ENCODE measurements at regions not wholly inside any gene's neighbourhood (a gene's known extent, or its start where the extent isn't known, plus 50 kb on each side); places are given as distances from the start of the nearest gene placed in this dataset.

DNA sequence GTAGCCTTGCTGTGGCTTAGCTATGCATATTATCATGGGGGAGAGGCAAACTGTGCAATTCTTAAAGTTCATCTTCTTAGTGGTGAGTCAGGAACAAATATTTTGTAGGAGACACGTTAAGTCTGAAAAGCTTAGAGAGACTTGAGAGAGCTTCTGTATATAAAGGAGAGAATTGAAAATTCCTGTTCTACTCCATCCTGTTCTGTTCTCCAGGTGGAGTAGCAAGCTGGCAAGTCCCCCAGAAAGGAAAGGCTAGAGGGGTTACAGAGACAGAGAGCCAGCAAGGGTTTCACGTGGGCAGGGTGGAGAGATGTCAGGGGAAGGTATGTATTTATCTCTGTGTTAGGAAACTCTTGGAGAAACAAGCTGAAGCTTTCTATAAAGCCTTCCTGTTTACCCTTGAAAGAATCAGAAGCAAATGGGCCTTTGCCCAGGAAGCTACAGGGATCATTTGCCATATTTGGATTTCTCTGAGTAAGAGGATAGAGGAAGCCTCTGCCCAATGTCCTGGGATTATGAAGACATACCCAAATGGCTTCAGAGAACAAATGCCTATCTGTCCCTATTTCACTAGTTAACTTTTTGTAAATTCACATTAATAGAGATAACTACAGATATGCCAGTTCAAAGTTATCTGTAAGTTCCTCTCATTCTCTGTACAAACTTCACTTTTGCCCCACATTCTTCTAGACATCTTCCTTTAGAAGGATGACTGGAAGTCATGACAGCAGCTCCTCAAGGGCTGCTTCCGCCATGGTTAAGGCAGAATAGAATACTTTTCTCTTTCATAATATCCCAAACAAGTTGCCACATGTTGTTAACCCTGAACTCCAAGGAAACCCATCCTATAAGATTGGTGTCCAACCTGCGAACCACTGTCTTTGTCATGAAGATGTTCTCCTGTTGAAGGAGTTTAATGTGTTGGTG lies 126.7 kb upstream of the NEDD9 start:
- DNase-seq (ENCODE audit: low spot score), result no peak

DNA sequence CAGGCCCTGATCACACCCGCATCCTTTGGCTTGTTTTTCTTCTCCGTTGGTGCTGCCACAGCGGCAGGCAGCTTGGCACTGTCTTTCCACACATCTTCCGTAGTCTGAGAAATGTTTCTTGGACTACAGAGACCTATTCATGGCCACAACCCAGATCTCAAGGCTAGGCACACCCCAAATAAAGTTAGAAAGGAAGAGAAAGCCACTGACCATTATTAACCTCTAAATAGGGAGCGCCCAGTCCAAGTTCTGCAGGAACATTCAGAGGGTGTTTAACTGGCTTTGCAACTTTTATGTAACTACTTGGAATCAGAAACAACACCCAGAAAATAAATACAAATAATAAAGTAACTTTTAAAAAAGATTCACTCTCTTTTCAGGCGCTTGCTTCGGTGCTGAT lies 124.8 kb upstream of the NEDD9 start:
- no peak for DNase-seq (ENCODE audit: low spot score)

DNA sequence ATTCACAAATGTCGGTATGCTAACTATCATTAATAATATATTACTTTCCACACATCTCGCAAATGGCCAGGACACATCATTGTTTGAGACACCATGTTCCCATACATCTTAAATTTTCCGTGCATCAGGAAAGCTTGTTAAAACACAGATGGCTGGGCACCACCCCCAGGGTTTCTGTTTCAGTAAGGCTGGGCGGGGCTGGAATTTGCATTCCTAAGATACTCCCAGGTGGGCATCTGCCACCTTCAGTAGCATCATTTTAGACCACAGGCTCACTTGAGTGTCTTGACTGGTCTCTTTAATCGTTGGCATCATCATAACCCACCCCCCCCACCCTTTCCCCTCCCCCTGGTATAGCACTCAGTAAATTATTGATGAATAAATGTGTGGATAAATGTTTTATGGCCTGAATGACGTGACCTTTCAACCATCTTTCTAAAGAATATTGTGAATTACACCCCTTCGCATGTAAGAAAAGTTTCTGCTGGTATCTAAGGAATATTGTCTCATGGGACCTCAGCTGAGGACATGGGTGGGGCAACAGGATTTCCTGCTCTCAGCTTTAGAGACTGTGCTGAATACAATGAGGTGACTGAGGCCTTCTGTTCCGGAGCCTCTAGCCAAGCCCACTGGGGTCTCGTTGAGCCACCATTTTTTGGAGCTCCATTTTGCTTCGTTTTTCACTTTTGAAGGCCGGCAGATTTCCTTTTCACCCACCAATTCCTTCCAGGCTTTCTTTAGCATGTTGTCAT lies 124.1 kb upstream of the NEDD9 start:
- DNase-seq (ENCODE audit: low spot score), result peak; percentile 26

DNA sequence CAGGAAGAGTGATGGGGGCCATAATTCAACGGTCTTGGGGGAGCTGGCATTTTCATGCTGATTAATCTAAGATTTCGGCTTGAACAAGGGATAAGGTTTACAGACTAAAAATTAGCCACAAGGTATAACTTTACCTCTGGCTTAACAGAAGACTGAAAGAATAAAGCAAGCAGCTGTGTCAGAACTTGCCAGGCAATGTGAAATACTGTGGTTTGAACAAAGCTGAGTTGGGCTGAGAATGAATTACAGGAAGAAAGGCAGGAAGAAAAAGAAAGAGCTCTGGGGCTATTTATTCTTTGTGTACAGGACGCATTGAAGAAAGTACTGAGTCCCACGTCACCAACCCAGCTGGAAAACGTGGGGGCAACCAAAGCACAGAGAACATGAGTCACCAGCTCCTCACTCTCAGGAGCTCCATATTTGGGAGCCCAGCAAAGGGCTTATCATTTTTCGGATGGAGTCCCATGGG lies 121.5 kb upstream of the NEDD9 start:
- DNase-seq (ENCODE audit: low spot score), result peak; percentile 49

DNA sequence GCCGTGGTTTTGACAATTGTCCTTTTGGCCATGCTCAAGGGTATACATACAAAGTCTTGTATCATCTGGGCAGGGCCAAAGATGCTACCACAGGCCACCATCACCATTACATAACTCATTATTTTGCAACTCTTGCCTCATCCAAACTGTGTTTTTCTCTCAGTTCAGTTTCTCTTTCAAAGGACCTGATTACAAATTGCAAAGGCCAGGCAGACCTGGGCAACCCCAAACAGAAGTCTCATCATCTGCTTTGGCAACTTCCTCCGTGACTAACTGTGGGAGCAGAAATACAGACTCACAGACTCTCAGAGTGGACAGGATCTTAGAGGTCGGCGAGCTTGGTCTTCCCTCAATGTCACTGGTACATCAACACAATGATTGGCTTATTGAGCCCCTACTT lies 117.8 kb upstream of the NEDD9 start:
- DNase-seq (ENCODE audit: low spot score), result no peak

DNA sequence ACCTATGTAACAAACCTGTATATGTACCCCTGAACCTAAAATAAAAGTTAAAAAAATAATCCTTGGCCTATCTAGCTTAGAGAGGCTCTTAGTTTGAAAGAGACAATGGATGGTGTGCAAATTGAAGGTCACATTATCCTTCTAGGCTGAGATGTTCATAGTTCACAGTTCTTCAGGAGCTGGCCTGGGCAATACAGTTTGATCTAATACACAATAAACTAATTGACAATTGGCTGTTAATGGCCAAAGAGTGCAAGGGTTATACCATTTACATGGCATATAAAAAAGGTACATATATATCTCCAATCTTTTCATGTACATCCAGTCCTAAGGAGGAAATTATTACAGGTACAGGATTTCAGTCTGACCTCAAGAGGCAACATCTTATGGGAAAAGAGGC lies 117.4 kb upstream of the NEDD9 start:
- DNase-seq (ENCODE audit: low spot score), result no peak

DNA sequence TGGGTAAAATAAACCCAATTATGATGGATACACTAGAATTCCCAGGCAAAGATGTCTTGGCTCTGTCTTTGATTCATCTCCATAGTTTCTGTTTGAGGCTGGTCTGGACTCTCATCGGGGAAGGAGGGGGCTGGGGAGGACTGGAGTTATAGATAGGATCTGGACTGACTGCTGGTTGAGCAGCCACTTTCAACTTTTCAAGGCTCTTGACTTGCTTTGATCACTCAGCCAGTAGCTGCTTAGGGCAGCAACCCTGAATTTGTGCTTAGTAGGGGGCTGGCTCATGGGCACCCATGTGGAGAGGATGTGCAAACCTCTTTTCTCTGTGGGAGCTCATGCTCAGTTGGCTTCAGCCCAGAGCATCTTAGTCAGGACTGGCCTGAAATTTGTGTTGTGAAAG lies 114.0 kb upstream of the NEDD9 start:
- no peak for DNase-seq (ENCODE audit: low spot score)

DNA sequence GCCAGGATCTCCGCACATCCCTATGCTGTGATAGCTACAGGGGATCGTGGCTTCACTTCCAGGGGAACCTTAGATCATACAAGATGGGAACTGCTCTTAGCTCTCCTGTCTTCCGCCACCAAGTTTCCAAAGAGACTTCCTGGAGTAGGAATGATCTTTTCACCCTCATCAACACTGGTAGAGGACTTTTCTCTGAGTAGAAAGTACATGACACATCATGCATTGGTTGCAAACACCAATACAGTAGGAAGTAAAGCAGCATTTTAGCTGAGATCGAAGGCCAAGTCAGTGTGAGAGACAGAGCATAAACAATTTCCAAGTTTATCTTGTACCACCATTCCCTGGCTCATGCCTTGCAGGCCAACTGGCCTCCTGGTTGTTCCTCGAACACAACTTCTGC lies 113.1 kb upstream of the NEDD9 start:
- no peak for DNase-seq (ENCODE audit: low spot score)

DNA sequence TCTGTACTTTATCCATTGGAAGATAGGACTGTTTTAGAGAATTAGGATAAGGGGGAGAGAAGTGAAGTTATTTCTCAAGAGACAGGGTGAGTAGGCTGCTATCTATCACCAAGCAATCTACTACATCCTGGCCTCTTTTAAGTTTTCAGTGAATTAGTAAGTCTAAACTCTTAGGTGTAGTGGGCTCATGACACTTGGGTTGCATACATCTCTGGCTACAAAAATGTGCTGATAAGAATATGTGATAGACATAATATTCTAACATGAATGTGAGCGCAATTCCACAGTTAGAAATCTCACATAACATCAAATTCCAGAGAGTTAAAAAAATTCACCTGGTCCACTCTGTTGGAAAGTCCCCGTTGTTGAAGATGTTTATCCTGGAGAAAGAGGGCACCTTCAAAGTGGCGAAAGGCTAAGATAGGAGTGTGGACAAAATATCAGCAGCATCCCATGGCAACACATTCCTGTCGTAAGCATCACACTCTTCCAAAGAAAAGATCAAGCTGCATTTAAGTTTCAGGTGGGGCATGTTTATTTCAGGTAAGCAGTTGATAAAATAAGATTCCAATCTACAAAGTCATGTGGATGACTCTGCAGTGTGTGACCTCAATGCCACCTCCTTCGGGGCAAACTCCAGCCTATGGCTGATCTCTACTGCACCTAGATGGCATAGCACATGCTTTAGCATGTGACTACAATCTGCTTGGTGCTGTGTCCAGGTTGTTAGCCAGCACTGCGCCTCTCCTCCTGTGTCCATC lies 111.7 kb upstream of the NEDD9 start:
- no peak for DNase-seq (ENCODE audit: low spot score)

DNA sequence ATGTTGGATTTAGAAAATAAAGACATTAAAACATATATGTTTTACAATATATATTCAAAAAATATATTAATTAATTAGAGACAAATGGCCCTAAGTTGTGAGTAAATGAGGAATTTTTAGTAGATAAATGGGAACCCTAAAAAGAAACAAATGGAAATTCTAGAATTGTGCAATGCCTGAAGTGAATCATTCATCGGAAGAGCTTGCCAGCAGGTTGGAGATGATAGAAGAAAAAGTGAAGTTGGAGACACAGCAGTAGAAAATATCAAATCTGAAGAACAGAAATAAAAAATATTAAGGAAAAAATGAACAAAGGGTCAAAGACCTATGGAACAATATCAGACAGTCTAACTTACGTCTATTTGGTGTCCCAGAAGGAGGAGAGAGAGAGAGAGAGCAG lies 109.4 kb upstream of the NEDD9 start:
- no peak for DNase-seq (ENCODE audit: low spot score)

DNA sequence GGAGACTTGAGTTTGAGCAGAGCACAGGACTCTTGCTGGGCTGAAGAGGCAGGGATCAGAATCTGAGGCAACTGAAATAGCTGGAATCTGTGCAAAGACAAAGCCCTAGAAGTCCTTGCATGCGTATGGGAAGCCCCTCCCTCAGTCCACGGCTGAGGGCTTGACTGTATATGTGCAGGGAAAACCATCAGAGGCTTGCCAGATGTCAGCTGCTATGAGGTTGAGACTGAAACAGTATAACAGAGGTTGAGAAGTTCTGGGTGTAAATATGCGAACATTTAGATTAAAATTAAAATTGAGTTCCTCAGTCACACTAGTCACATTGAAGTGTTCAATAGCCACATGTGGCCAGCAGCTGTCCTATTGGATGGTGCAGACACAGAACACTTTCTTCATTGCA lies 108.8 kb upstream of the NEDD9 start:
- DNase-seq (ENCODE audit: low spot score), result no peak

DNA sequence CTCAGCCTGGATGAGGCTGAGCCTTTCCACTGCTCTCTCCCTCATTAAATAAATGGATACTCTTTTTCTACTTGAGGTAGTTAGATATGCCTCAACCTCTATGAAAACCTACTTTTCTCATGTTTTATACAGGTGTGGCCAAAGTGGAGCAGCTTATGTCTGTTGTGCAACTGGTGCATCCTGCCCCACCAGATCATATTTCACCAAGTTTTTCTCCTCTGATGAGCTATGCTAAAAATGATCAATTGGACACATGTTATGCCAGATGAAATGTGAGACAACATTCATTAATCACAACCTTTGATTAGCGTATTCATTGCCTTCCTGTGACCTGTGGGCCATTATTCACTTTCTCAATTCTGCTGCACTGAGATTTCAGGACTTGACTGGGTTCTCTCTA lies 106.9 kb upstream of the NEDD9 start:
- no peak for DNase-seq (ENCODE audit: low spot score)

DNA sequence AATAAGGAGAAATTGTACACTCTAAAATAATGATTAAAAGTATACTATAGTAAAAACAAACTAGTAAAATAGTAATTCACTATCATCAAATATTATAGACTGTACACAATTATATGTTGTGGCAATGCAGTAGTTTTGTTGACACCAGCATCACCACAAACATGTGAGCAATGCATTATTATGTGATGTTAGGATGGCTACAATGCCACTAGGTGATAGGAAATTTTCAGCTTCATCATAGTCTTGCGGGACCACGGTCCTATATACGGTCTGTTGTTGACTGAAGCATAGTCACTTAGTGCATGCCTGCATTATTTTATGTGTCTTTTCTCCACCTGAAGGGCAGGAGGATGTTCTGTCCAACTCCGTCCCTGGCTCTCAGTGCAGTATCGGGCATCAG lies 104.8 kb upstream of the NEDD9 start:
- no peak for DNase-seq (ENCODE audit: low spot score)

DNA sequence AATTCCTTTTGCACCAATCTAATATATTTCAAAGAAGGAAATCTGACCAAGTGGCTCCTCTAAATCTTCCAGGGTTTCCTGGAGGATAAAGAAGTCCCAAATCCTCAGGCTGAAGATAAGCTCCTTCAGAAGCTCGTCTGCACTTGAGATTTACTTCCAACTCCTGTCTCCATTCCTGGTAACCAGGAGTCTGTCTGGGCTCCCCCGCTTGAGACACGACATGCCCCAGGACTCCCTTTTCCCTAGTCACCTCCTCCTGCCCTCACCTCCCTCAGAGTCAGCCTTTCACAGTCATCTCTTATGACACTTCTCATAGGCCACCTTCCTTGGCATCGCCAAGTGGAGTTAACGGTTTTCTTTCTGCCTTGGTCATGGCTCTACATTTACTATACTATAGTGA lies 103.4 kb upstream of the NEDD9 start:
- DNase-seq (ENCODE audit: low spot score), result peak; percentile 38

DNA sequence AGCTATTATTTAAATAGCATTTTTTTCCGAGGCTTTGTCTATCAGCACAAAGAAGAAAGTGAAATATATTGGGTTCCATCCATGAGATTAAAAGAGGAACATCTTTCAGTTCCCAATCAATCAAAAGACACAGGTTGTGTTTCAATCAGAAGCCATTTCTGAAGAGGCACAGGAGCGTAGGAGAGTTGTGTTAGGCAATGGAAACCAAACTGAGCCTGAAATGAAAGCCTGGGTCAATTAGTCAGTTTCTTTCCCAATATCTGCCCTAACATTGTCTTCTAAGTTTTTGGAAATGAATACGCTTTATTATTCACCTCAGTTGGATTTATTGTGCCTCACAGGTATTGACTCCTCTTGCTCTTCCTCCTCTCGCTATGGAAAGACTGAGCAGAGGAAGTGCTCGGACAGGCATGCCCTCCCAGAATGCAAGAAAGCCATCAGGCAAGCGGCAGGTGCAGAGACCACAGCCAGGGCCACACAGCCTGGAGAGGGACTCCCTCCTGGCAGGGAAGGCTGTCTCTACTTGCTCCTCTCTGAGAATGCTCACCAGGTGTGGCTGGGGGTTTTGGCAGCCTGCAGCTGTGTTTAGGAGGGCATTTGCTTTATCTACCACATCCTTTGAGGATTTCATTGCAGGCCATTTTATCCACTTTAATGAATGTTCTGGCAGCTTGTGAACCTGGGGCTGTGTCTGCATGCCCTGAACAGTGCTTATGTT lies 100.8 kb upstream of the NEDD9 start:
- no peak for DNase-seq (ENCODE audit: low spot score)

DNA sequence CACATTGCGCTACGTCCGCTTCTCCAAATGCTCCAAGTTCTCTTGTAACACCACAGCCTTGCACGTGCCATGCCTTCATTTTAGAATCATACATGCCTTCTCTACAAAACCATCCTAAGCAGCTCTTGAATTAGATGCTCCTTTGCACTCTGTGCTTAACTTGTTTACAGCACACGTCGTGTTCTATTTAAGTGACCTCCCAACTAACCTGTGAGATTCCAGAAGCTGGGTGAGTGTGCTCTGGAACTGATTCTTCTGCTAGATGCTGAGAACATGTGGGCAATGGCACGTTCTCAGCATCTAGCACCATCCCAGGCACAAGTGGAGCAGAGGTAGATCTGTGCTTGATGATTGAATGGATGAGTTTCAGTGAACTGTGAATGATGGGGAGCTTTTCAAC lies 100.0 kb upstream of the NEDD9 start:
- no peak for DNase-seq (ENCODE audit: low spot score)

DNA sequence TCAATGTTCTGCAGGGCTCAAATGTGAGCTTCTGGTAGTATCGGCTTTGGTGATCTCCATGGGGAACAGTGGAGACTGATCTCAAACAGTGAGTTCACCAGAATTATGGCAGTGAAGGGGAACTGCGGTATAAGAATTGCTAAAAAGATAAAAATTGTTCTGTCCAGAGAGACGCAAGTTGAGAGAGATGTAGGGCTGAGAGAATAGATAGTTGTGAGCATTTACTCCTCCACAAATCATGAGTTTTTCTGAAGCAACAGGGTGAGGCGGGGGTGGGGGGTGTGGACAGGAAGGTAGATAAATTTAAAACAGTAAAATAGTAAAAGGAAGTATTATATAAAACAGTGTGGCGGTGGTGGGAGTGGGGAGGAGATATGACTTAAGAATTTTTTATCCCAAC lies 98.6 kb upstream of the NEDD9 start:
- no peak for DNase-seq (ENCODE audit: low spot score)

DNA sequence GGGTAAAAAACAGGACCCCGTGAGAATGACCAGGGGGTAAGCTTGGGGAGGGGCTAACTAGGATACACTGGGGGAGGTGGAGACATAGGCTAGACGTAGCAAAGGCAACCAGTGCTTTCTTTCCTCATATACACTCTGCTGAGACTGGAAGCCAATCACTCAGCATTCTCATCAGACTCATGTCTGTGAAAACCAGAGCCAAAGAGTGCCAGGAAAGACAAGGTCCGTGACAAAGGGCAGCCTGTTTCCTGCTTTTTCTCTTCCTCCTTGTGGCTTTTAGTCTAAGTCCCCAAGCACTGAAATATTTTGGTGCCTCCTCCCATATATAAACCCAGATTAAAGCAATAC lies 97.9 kb upstream of the NEDD9 start:
- peak; percentile 71 for DNase-seq (ENCODE audit: low spot score)

DNA sequence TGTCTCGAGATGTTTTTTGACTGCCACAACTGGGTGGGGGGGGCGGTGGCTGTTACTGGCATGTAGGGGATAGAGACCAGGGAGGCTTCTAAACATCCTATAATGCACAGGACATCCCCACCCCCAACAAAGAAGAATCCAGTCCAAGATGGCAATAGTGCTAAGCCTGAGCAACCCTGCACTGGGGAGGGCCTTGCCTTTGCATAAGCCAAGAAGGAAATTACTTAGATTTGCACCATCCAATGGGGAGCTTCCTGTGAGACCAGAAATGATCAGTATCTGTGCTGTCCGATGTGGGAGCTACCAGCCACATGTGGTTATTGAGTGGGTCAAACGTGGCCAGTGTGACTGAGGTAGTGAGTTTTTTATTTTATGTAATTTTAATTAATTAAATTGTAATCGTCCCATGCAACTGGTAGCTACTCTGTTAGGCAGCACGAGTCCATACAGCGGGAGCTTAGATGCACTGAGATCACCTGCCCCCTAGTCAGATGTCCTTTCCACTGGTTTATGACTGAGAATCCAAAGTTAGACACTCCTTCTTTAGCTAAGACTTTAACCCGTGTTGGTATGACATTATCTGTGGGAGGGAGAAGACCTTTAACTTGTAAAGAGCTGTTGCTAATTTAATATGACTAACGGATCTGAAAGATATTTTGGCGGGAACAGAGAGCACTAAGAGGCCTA lies 97.4 kb upstream of the NEDD9 start:
- no peak for DNase-seq (ENCODE audit: low spot score)

DNA sequence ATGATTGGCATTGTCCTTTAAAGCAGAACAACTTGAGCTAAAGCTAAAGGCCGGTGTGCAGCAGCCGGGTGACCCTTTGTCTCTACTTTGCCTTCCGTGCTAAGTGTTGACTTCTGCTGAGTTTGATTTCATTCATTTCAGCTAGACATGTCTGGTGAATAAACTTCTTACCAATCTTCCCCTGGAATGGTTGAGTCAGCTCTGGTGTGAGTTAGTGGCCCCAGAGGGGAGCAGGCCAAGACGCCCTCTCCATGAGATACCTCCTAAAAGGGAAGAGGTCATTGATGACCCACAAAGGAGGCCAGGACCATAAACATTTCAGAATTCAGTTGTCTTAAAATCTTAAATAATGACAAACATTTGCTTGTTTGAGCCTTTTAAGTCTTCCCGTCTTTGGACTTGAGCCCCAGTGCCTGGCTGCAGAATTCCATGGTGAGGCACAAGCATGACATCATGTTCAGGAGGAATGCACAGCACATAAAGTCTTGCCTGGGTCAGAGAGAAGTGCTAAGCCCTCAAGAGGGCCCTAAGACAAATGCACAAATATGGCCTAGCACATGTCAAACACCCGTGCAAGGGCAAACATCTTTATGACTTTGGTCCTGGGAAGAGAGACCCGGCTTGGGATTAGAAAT lies 96.3 kb upstream of the NEDD9 start:
- DNase-seq (ENCODE audit: low spot score), result peak; percentile 94

DNA sequence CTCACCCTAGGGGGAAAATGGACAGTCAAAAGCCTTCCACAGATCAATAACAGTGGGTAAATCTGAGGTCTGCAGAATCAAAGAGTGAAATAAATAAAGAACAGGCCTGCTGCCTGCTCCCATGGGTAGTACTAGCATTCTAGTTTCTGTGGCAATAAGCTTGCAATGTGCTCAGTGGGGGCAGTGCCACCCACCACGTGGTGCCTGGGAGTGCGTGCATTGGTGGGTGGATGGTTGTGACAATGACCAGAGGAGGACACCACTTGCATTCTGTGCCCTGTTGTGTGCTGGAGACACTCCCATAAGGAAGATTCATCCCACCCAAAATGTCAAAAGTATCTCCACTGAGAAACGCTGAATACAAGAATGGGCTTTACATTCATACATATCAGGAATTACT lies 95.5 kb upstream of the NEDD9 start:
- DNase-seq (ENCODE audit: low spot score), result no peak

All from umbilical cord (tissue), 1 donor.